ENCODE measurements at regions not wholly inside any gene's neighbourhood (a gene's known extent, or its start where the extent isn't known, plus 50 kb on each side); places are given as distances from the start of the nearest gene placed in this dataset.

DNA sequence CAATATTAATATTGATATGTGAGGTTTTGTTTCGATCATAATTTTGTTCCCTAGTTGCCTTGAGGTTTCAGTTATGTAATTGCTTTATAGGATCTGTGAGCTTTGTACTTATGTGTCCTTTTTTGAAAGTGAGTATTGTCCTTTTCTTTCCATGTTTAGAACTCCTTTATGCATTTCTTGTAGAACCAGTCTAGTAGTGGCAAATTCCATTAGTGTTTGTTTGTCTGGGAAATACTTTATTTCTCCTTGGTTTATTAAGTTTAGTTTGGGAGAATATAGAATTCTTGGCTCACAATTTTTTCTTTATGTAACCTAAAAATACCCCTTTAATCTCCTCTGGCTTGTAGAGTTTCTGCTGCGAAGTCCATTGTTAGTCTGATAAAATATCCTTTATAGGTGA, 127.5 kb upstream of the KITLG start:
- DNase-seq, result no peak
- H3K27me3 ChIP-seq (ENCODE audit: insufficient read depth), result no peaks in the 10 kb centered on the region
- no peaks in the 10 kb centered on the region for H3K79me2 ChIP-seq (ENCODE audit: insufficient read depth)
- POLR2A ChIA-PET, result no interaction called here
- H3K9ac ChIP-seq, result no peak overlapping the region
- peaks cover 0 to 6% of the 10 kb centered on the region in 2 experiments for H3K36me3 ChIP-seq (replicated peaks in 1 of 2; ENCODE audit: control insufficient read depth in 1 of 2, insufficient read depth in 2 of 2, low read length in 1 of 2)
- CTCF ChIA-PET, result no interaction called here
- no peak for TF ChIP-seq SIN3A (IDR thresholded peaks at IDR 0.05; ENCODE audit: borderline replicate concordance, low read depth, low read length)
- no peak for TF ChIP-seq GATA2 (CRISPR knock-in tag; IDR thresholded peaks at IDR 0.05)
- no peak overlapping the region for H3K4me3 ChIP-seq (ENCODE audit: low read depth in 2 of 2, low read length in 1 of 2)
- H3F3A ChIP-seq (replicated peaks; ENCODE audit: insufficient read depth), result peaks cover 5% of the 10 kb centered on the region
- no peak overlapping the region for H2AFZ ChIP-seq (ENCODE audit: low read depth)
- no peak overlapping the region for H3K4me2 ChIP-seq
- H3K9me3 ChIP-seq, result peaks cover 11% of the 10 kb centered on the region; the same call in 1 of the 2 replicates
- no peaks in the 10 kb centered on the region for H4K20me1 ChIP-seq (ENCODE audit: insufficient read depth)
- H3K4me1 ChIP-seq (ENCODE audit: control insufficient read depth in 1 of 2, insufficient read depth in 2 of 2, low read depth in 1 of 2, low read length in 1 of 2), result no peaks in the 10 kb centered on the region
- 79% methylated on average over 2 of the region's 2 CpGs for WGBS (ENCODE audit: low lambda C conversion rate)
- H3K27ac ChIP-seq (ENCODE audit: low read depth in 2 of 2, low read length in 1 of 2), result no peak overlapping the region
- H3K9me2 ChIP-seq, result no peaks in the 10 kb centered on the region

DNA sequence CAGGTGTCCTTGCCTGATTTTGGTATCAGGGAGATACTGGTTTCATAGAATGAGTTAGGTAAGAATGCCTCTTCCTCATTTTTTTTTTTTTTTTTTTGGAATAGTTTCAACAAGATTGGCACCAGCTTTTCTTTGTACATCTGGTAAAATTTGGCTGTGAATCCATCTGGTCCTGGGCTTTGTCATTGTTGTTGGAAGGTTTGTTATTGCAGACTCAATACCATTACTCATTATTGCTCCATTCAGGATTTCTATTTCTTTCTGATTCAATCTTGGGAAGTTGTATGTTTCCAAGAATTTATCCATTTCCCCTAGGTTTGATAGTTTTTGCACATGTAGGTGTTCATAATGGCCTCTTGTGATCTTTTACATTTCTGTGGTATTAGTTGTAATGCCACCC, 126.0 kb upstream of the KITLG start:
- Histone ChIP-seq H3K36me3 (replicated peaks in 1 of 2; ENCODE audit: control insufficient read depth in 1 of 2, insufficient read depth in 2 of 2, low read length in 1 of 2) (peaks cover 0 to 6% of the 10 kb centered on the region in 2 experiments), H3K27ac (ENCODE audit: low read depth in 2 of 2, low read length in 1 of 2) (no peak overlapping the region), H2AFZ (ENCODE audit: low read depth) (no peak overlapping the region), H3K9ac (no peak overlapping the region), H3K27me3 (ENCODE audit: insufficient read depth) (no peaks in the 10 kb centered on the region), H3K9me2 (no peaks in the 10 kb centered on the region), H3K9me3 (peaks cover 11% of the 10 kb centered on the region; the same call in 1 of the 2 replicates), H3K4me2 (no peak overlapping the region), H3K79me2 (ENCODE audit: insufficient read depth) (no peaks in the 10 kb centered on the region), H3F3A (replicated peaks; ENCODE audit: insufficient read depth) (peaks cover 5% of the 10 kb centered on the region), H3K4me1 (ENCODE audit: control insufficient read depth in 1 of 2, insufficient read depth in 2 of 2, low read depth in 1 of 2, low read length in 1 of 2) (no peaks in the 10 kb centered on the region), H3K4me3 (ENCODE audit: low read depth in 2 of 2, low read length in 1 of 2) (no peak overlapping the region), H4K20me1 (ENCODE audit: insufficient read depth) (no peaks in the 10 kb centered on the region)
- CTCF ChIA-PET, result no interaction called here
- no peak for DNase-seq
- POLR2A ChIA-PET, result no interaction called here
- TF ChIP-seq TAF1 (IDR thresholded peaks at IDR 0.05; ENCODE audit: borderline replicate concordance, low read depth, low read length) (no peak), GATA2 (CRISPR knock-in tag; IDR thresholded peaks at IDR 0.05) (no peak)

DNA sequence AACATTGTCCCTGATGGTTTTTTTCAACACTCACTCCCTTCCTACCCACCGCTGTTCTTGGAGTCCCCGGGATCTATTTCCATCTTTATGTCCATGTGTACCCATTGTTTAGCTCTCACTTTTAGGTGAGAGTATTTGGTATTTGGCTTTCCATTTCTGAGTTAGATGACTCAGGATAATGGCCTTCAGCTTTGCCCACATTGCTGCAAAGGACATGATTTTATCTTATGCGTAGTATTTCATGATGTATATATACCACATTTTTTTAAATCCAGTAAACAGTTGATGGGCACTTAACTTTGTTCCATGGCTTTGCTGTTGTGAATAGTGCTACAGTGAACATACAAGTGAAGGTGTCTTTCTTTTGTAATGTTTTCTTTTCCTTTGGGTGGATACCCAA, 123.5 kb upstream of the KITLG start:
- Histone ChIP-seq H3K27me3 (ENCODE audit: insufficient read depth) (no peaks in the 10 kb centered on the region), H3F3A (replicated peaks; ENCODE audit: insufficient read depth) (peaks cover 8% of the 10 kb centered on the region), H3K4me2 (no peak overlapping the region), H4K20me1 (ENCODE audit: insufficient read depth) (no peaks in the 10 kb centered on the region), H3K27ac (ENCODE audit: low read depth in 2 of 2, low read length in 1 of 2) (no peak overlapping the region), H3K9me2 (no peaks in the 10 kb centered on the region), H3K9me3 (peaks cover 11% of the 10 kb centered on the region; the same call in 1 of the 2 replicates), H3K4me1 (ENCODE audit: control insufficient read depth in 1 of 2, insufficient read depth in 2 of 2, low read depth in 1 of 2, low read length in 1 of 2) (no peaks in the 10 kb centered on the region; a peak in 1 of 4 replicates), H2AFZ (ENCODE audit: low read depth) (no peak overlapping the region), H3K36me3 (replicated peaks in 1 of 2; ENCODE audit: control insufficient read depth in 1 of 2, insufficient read depth in 2 of 2, low read length in 1 of 2) (peaks cover 0 to 6% of the 10 kb centered on the region in 2 experiments), H3K4me3 (ENCODE audit: low read depth in 2 of 2, low read length in 1 of 2) (no peak overlapping the region), H3K79me2 (ENCODE audit: insufficient read depth) (no peaks in the 10 kb centered on the region), H3K9ac (no peak overlapping the region)
- WGBS (ENCODE audit: low lambda C conversion rate), result 88% methylated on average over 3 of the region's 3 CpGs
- ChIA-PET POLR2A (no interaction called here), CTCF (interaction anchor here (0.6 kb wide), 1 partner anchor 308 kb away, joined by 3 read pairs; no protein-coding TSS in a partner anchor)
- DNase-seq, result no peak
- TF ChIP-seq SMC3 (IDR thresholded peaks at IDR 0.05; ENCODE audit: low read depth, low read length), result no peak
- TF ChIP-seq SIN3A (IDR thresholded peaks at IDR 0.05; ENCODE audit: borderline replicate concordance, low read depth, low read length), result no peak
- peak; percentile 7; the same call in 1 of the 2 replicates for TF ChIP-seq TCF12 (IDR thresholded peaks at IDR 0.05)
- no peak for TF ChIP-seq POLR2AphosphoS5 (IDR thresholded peaks at IDR 0.05; ENCODE audit: low read depth, low read length)
- TF ChIP-seq JUND (IDR thresholded peaks at IDR 0.05), result peak; percentile 18; the same call in 1 of the 2 replicates
- TF ChIP-seq GABPA (IDR thresholded peaks at IDR 0.05; ENCODE audit: low read depth), result no peak
